Fibroblast of lung (primary cell): ENCODE measurements at regions not wholly inside any gene's neighbourhood (a gene's known extent, or its start where the extent isn't known, plus 50 kb on each side); places are given as distances from the start of the nearest gene placed in this dataset.

Experiments used
- CTCF ChIP-seq, 2 donors: IDR thresholded peaks in 1 of 2; conservative IDR thresholded peaks in 1 of 2; 1 replicate in 1 of 2; 2 replicates in 1 of 2; pipeline ENCODE4 v1.5.1; 2011 to 2012; ENCODE audit warnings: low read length in 2 of 2, control low read depth in 1 of 2, inconsistent platforms in 1 of 2, low read depth in 1 of 2, mild to moderate bottlenecking in 1 of 2
- EZH2 ChIP-seq: IDR thresholded peaks from 2 replicates; pipeline ENCODE4 v1.5.1; 2012; ENCODE audit warnings: low read length, control low read depth, mild to moderate bottlenecking; ENCODE audit errors: missing control alignments

- TF ChIP-seq CTCF (conservative IDR thresholded peaks at IDR 0.05 in 1 of 2, IDR thresholded peaks at IDR 0.05 in 1 of 2; ENCODE audit: low read depth in 1 of 2, low read length in 2 of 2) (no peak), EZH2 (no peak)
These were observed 1168.5 kb upstream of the ADGRL2 start for GRCh38 chr1:80632284-80632683.
